ENCODE measurements at regions not wholly inside any gene's neighbourhood (a gene's known extent, or its start where the extent isn't known, plus 50 kb on each side); places are given as distances from the start of the nearest gene placed in this dataset.

GRCh38 chr15:87368511-87368910 lies 888.0 kb downstream of the NTRK3 start:
- DNase-seq (ENCODE audit: missing footprints): no peak
- intact Hi-C loops (cut with DNase I): no loop called here
- no peak for ATAC-seq

GRCh38 chr15:87365186-87365585 lies 891.4 kb downstream of the NTRK3 start:
- no peak for ATAC-seq

GRCh38 chr15:87362531-87362930 lies 894.0 kb downstream of the NTRK3 start:
- DNase-seq (ENCODE audit: missing footprints): no peak

More at GRCh38 chr15:87365186-87365585, 891.4 kb downstream of the NTRK3 start:
- DNase-seq (ENCODE audit: missing footprints): no peak
- intact Hi-C loops (cut with DNase I): no loop called here

GRCh38 chr15:87357637-87358313 lies 898.8 kb downstream of the NTRK3 start:
- no peak for DNase-seq (ENCODE audit: missing footprints)
- intact Hi-C loops (cut with DNase I): loop anchor here (10.0 kb wide), 1 partner anchor 57 kb away; no protein-coding TSS in a partner anchor
- no peak for ATAC-seq

More at GRCh38 chr15:87362531-87362930, 894.0 kb downstream of the NTRK3 start:
- intact Hi-C loops (cut with DNase I): no loop called here
- ATAC-seq: no peak

- DNase-seq (ENCODE audit: missing footprints) (no peak), ATAC-seq (no peak)
- intact Hi-C loops (cut with DNase I): loop anchor here (10.0 kb wide), 1 partner anchor 59 kb away; no protein-coding TSS in a partner anchor
Observed at GRCh38 chr15:87355946-87356345, 900.6 kb downstream of the NTRK3 start.

GRCh38 chr15:87354661-87355410 lies 901.7 kb downstream of the NTRK3 start:
- no peak for ATAC-seq
- intact Hi-C loops (cut with DNase I): loop anchor here (10.0 kb wide), 1 partner anchor 60 kb away; no protein-coding TSS in a partner anchor

GRCh38 chr15:87349181-87349580 lies 907.4 kb downstream of the NTRK3 start:
- ATAC-seq: no peak
- DNase-seq (ENCODE audit: missing footprints): no peak
- intact Hi-C loops (cut with DNase I): no loop called here

More at GRCh38 chr15:87354661-87355410, 901.7 kb downstream of the NTRK3 start:
- DNase-seq (ENCODE audit: missing footprints): no peak

- intact Hi-C loops (cut with DNase I): no loop called here
- DNase-seq (ENCODE audit: missing footprints): no peak
- no peak for ATAC-seq
Observed at GRCh38 chr15:87348746-87349145, 907.8 kb downstream of the NTRK3 start.

GRCh38 chr15:87347806-87348515 lies 908.6 kb downstream of the NTRK3 start:
- DNase-seq (ENCODE audit: missing footprints): no peak
- intact Hi-C loops (cut with DNase I): no loop called here
- no peak for ATAC-seq

- intact Hi-C loops (cut with DNase I): no loop called here
- no peak for ATAC-seq
- no peak for DNase-seq (ENCODE audit: missing footprints)
Observed at GRCh38 chr15:87345961-87346360, 910.6 kb downstream of the NTRK3 start.

GRCh38 chr15:87343966-87344365 lies 912.6 kb downstream of the NTRK3 start:
- intact Hi-C loops (cut with DNase I): no loop called here
- DNase-seq (ENCODE audit: missing footprints) (no peak), ATAC-seq (no peak)

GRCh38 chr15:87340370-87340769 lies 916.2 kb downstream of the NTRK3 start:
- ATAC-seq: no peak
- intact Hi-C loops (cut with DNase I): no loop called here

GRCh38 chr15:87326269-87326668 lies 930.3 kb downstream of the NTRK3 start:
- ATAC-seq: no peak
- intact Hi-C loops (cut with DNase I): no loop called here
- no peak for DNase-seq (ENCODE audit: missing footprints)

More at GRCh38 chr15:87340370-87340769, 916.2 kb downstream of the NTRK3 start:
- no peak for DNase-seq (ENCODE audit: missing footprints)

GRCh38 chr15:87322870-87323269 lies 933.7 kb downstream of the NTRK3 start:
- intact Hi-C loops (cut with DNase I): no loop called here
- ATAC-seq: no peak

GRCh38 chr15:87322265-87322664 lies 934.3 kb downstream of the NTRK3 start:
- DNase-seq (ENCODE audit: missing footprints) (no peak), ATAC-seq (no peak)
- intact Hi-C loops (cut with DNase I): no loop called here

More at GRCh38 chr15:87322870-87323269, 933.7 kb downstream of the NTRK3 start:
- no peak for DNase-seq (ENCODE audit: missing footprints)

GRCh38 chr15:87317900-87318299 lies 938.6 kb downstream of the NTRK3 start:
- DNase-seq (ENCODE audit: missing footprints) (no peak), ATAC-seq (no peak)
- intact Hi-C loops (cut with DNase I): loop anchor here (2.0 kb wide), 1 partner anchor 13 kb away; no protein-coding TSS in a partner anchor

- ATAC-seq (no peak), DNase-seq (ENCODE audit: missing footprints) (no peak)
- intact Hi-C loops (cut with DNase I): no loop called here
Observed at GRCh38 chr15:87312221-87312620, 944.3 kb downstream of the NTRK3 start.

- intact Hi-C loops (cut with DNase I): no loop called here
- no peak for ATAC-seq
- DNase-seq (ENCODE audit: missing footprints): no peak
Observed at GRCh38 chr15:87300146-87300545, 956.4 kb downstream of the NTRK3 start.

GRCh38 chr15:87294854-87295253 lies 961.7 kb downstream of the NTRK3 start:
- no peak for DNase-seq (ENCODE audit: missing footprints)

More at GRCh38 chr15:87294854-87295253, 961.7 kb downstream of the NTRK3 start:
- intact Hi-C loops (cut with DNase I): no loop called here
- ATAC-seq: no peak
